HFFc6 (cell line): ENCODE measurements at regions not wholly inside any gene's neighbourhood (a gene's known extent, or its start where the extent isn't known, plus 50 kb on each side); places are given as distances from the start of the nearest gene placed in this dataset.

Source experiments
- DNase-seq: peaks from one replicate; pipeline ENCODE4 v3.0.0-alpha.2; 2018
- H3K27ac Mint-ChIP-seq: 2 replicates; pipeline ENCODE4 v1.8.0; 2020; ENCODE audit warnings: mild to moderate bottlenecking, mixed read lengths
- H3K27me3 Mint-ChIP-seq: 2 replicates; pipeline ENCODE4 v1.8.0; 2021; ENCODE audit warnings: mild to moderate bottlenecking, moderate library complexity, mixed read lengths; ENCODE audit not compliant: insufficient read depth
- H3K36me3 Mint-ChIP-seq: 2 replicates; pipeline ENCODE4 v1.8.0; 2021; ENCODE audit warnings: low read depth, mixed read lengths
- H3K4me1 Mint-ChIP-seq: 2 replicates; pipeline ENCODE4 v1.8.0; 2020; ENCODE audit warnings: low read depth, mixed read lengths
- H3K4me3 Mint-ChIP-seq: 2 replicates; pipeline ENCODE4 v1.8.0; 2020; ENCODE audit warnings: mild to moderate bottlenecking, moderate library complexity, mixed read lengths
- H3K9me3 Mint-ChIP-seq: 2 replicates; pipeline ENCODE4 v1.8.0; 2020; ENCODE audit warnings: mild to moderate bottlenecking, mixed read lengths
- TF ChIP-seq, protein P1 (sequence below): fragments of 200-600 bp; sonication (generic); IDR thresholded peaks from 2 replicates; pipeline ENCODE4 v1.5.0; 2021; ENCODE audit warnings: antibody characterized with exemption, mild to moderate bottlenecking

- H3K4me1 Mint-ChIP-seq, result peaks cover 55% of the 10 kb centered on the region; the same call in 1 of the 2 replicates
- H3K4me3 Mint-ChIP-seq, result peak overlapping the region; percentile 15; the same call in 1 of the 2 replicates
- DNase-seq, result peak; percentile 2
- peaks cover 28% of the 10 kb centered on the region for H3K9me3 Mint-ChIP-seq
- no peaks in the 10 kb centered on the region for H3K36me3 Mint-ChIP-seq
- no peaks in the 10 kb centered on the region for H3K27me3 Mint-ChIP-seq
- H3K27ac Mint-ChIP-seq, result peak overlapping the region; percentile 57; the same call in 1 of the 2 replicates
- TF ChIP-seq, protein P1, sequence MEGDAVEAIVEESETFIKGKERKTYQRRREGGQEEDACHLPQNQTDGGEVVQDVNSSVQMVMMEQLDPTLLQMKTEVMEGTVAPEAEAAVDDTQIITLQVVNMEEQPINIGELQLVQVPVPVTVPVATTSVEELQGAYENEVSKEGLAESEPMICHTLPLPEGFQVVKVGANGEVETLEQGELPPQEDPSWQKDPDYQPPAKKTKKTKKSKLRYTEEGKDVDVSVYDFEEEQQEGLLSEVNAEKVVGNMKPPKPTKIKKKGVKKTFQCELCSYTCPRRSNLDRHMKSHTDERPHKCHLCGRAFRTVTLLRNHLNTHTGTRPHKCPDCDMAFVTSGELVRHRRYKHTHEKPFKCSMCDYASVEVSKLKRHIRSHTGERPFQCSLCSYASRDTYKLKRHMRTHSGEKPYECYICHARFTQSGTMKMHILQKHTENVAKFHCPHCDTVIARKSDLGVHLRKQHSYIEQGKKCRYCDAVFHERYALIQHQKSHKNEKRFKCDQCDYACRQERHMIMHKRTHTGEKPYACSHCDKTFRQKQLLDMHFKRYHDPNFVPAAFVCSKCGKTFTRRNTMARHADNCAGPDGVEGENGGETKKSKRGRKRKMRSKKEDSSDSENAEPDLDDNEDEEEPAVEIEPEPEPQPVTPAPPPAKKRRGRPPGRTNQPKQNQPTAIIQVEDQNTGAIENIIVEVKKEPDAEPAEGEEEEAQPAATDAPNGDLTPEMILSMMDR, result no peak
Measured at GRCh38 chr7:52959336-52959735, 76.1 kb upstream of the POM121L12 start.

GRCh38 chr7:52958621-52959140 is 76.8 kb upstream of the POM121L12 start:
- Mint-ChIP-seq H3K4me1 (peaks cover 55% of the 10 kb centered on the region; the same call in 1 of the 2 replicates), H3K27me3 (no peaks in the 10 kb centered on the region), H3K4me3 (peak overlapping the region; percentile 15; the same call in 1 of the 2 replicates), H3K9me3 (peaks cover 25% of the 10 kb centered on the region), H3K36me3 (no peaks in the 10 kb centered on the region), H3K27ac (no peak overlapping the region; the same call in 1 of the 2 replicates)
- TF ChIP-seq, protein P1, result no peak
- no peak for DNase-seq

- peak overlapping the region; percentile 61; the same call in 1 of the 2 replicates for H3K27ac Mint-ChIP-seq
- H3K27me3 Mint-ChIP-seq, result no peaks in the 10 kb centered on the region
- H3K9me3 Mint-ChIP-seq, result peaks cover 19% of the 10 kb centered on the region
- H3K36me3 Mint-ChIP-seq, result no peaks in the 10 kb centered on the region
- H3K4me3 Mint-ChIP-seq, result peak overlapping the region; percentile 65; the same call in 1 of the 2 replicates
- TF ChIP-seq, protein P1, result no peak
- H3K4me1 Mint-ChIP-seq, result peaks cover 54% of the 10 kb centered on the region; the same call in 1 of the 2 replicates
- DNase-seq, result no peak
Measured at GRCh38 chr7:52956379-52956915, 79.0 kb upstream of the POM121L12 start.

GRCh38 chr7:52955522-52955921 is 79.9 kb upstream of the POM121L12 start:
- TF ChIP-seq, protein P1, result no peak
- H3K4me1 Mint-ChIP-seq, result peaks cover 47% of the 10 kb centered on the region; the same call in 1 of the 2 replicates
- no peak overlapping the region for H3K4me3 Mint-ChIP-seq
- peaks cover 19% of the 10 kb centered on the region for H3K9me3 Mint-ChIP-seq
- H3K36me3 Mint-ChIP-seq, result no peaks in the 10 kb centered on the region
- no peak for DNase-seq
- no peaks in the 10 kb centered on the region for H3K27me3 Mint-ChIP-seq
- peak overlapping the region; percentile 61; the same call in 1 of the 2 replicates for H3K27ac Mint-ChIP-seq

DNA sequence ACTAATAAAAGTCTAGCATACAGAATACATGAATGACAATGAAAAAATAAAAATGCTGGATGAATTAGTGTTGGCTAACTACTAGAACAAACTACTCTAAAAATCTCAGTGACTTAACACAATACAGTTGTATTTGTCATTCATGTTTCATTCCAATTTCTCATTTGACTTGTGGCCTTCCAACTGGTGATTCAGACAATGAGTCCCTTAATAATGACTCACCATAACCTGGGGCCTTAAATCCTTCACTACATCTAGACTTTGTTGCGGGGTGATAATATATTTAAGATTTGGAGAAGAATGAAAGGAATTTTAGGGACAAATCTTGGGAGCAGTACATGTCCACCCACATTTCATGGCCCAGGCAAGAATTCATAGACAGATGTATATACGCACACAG is 90.5 kb upstream of the POM121L12 start:
- peaks cover 26% of the 10 kb centered on the region; the same call in 1 of the 2 replicates for H3K4me1 Mint-ChIP-seq
- DNase-seq, result no peak
- H3K27me3 Mint-ChIP-seq, result no peaks in the 10 kb centered on the region
- TF ChIP-seq, protein P1, result no peak
- peak overlapping the region; percentile 32; the same call in 1 of the 2 replicates for H3K27ac Mint-ChIP-seq
- peaks cover 24% of the 10 kb centered on the region; the same call in 1 of the 2 replicates for H3K9me3 Mint-ChIP-seq
- H3K4me3 Mint-ChIP-seq, result peak overlapping the region; percentile 11; the same call in 1 of the 2 replicates
- no peaks in the 10 kb centered on the region for H3K36me3 Mint-ChIP-seq
